Coronary artery (tissue), 2 donors: ENCODE measurements at regions not wholly inside any gene's neighbourhood (a gene's known extent, or its start where the extent isn't known, plus 50 kb on each side); places are given as distances from the start of the nearest gene placed in this dataset.

ENCODE experiments used
- DNase-seq: peaks from one replicate; pipeline ENCODE4 v3.0.0-alpha.2; 2017; ENCODE audit warnings: low spot score
- H3K27ac ChIP-seq, 2 donors: fragments of 200-600 bp; sonication (generic); one replicate each; pipeline ENCODE4 v1.5.1; 2016 to 2019
- H3K4me3 ChIP-seq: fragments of 200-600 bp; sonication (generic); 2 replicates; pipeline ENCODE4 v1.5.1; 2016; ENCODE audit warnings: mild to moderate bottlenecking, moderate library complexity
- CTCF ChIP-seq: fragments of 200-600 bp; sonication (generic); IDR thresholded peaks from one replicate; pipeline ENCODE4 v1.5.1; 2019; ENCODE audit warnings: antibody characterized with exemption

GRCh38 chr5:117680426-117680825 lies 1105.8 kb upstream of the SEMA6A start:
- Histone ChIP-seq H3K4me3 (no peak overlapping the region), H3K27ac (no peak overlapping the region)
- no peak for DNase-seq
- TF ChIP-seq CTCF, result no peak

- H3K27ac ChIP-seq, result no peak overlapping the region
Observed at GRCh38 chr5:117679046-117679445, 1104.4 kb upstream of the SEMA6A start.

GRCh38 chr5:117675646-117676045 lies 1101.0 kb upstream of the SEMA6A start:
- no peak for DNase-seq
- no peak overlapping the region for H3K4me3 ChIP-seq
- no peak overlapping the region for H3K27ac ChIP-seq
- TF ChIP-seq CTCF, result no peak

More at GRCh38 chr5:117679046-117679445, 1104.4 kb upstream of the SEMA6A start:
- TF ChIP-seq CTCF, result no peak
- H3K4me3 ChIP-seq, result no peak overlapping the region
- DNase-seq, result no peak

GRCh38 chr5:117671551-117671950 lies 1096.9 kb upstream of the SEMA6A start:
- DNase-seq, result no peak
- TF ChIP-seq CTCF, result no peak
- no peak overlapping the region for H3K4me3 ChIP-seq
- H3K27ac ChIP-seq, result no peak overlapping the region

GRCh38 chr5:117667105-117667504 lies 1092.5 kb upstream of the SEMA6A start:
- TF ChIP-seq CTCF, result no peak
- no peak overlapping the region for H3K4me3 ChIP-seq
- no peak for DNase-seq
- no peak overlapping the region for H3K27ac ChIP-seq

GRCh38 chr5:117665121-117665520 lies 1090.5 kb upstream of the SEMA6A start:
- Histone ChIP-seq H3K4me3 (no peak overlapping the region), H3K27ac (no peak overlapping the region)
- no peak for DNase-seq
- TF ChIP-seq CTCF, result no peak

- DNase-seq, result no peak
- TF ChIP-seq CTCF, result no peak
- Histone ChIP-seq H3K4me3 (no peak overlapping the region), H3K27ac (no peak overlapping the region)
Observed at GRCh38 chr5:117662361-117662760, 1087.7 kb upstream of the SEMA6A start.
